Activated CD4-positive, alpha-beta T cell treated with anti-CD3 and anti-CD28 coated beads, Interleukin-2, Interleukin-6, amounts not matched to agents 100 ng/mL and 50 ng/mL, durations not matched to agents 16 hours and 8 hours (primary cell): ENCODE measurements at regions not wholly inside any gene's neighbourhood (a gene's known extent, or its start where the extent isn't known, plus 50 kb on each side); places are given as distances from the start of the nearest gene placed in this dataset.

Source experiments
- DNase-seq: peaks from one replicate; pipeline ENCODE4 v3.0.0-alpha.2; 2020

- no peak for DNase-seq
These were observed 111.6 kb downstream of the WT1 start for GRCh38 chr11:32323814-32324130.

GRCh38 chr11:32325187-32325586, 110.2 kb downstream of the WT1 start:
- DNase-seq: no peak

GRCh38 chr11:32325725-32326124, 109.6 kb downstream of the WT1 start:
- no peak for DNase-seq

GRCh38 chr11:32326522-32326921, 108.8 kb downstream of the WT1 start:
- no peak for DNase-seq

GRCh38 chr11:32328392-32328791, 106.9 kb downstream of the WT1 start:
- no peak for DNase-seq

GRCh38 chr11:32331098-32331497, 104.2 kb downstream of the WT1 start:
- DNase-seq: no peak

GRCh38 chr11:32331792-32332191, 103.5 kb downstream of the WT1 start:
- DNase-seq: no peak

GRCh38 chr11:32332990-32333319, 102.4 kb downstream of the WT1 start:
- DNase-seq: no peak

- peak; percentile 36 for DNase-seq
These were observed 101.9 kb downstream of the WT1 start for GRCh38 chr11:32333320-32333991.

GRCh38 chr11:32334822-32335221, 100.5 kb downstream of the WT1 start:
- peak; percentile 42 for DNase-seq
